ENCODE measurements at regions not wholly inside any gene's neighbourhood (a gene's known extent, or its start where the extent isn't known, plus 50 kb on each side); places are given as distances from the start of the nearest gene placed in this dataset.

DNA sequence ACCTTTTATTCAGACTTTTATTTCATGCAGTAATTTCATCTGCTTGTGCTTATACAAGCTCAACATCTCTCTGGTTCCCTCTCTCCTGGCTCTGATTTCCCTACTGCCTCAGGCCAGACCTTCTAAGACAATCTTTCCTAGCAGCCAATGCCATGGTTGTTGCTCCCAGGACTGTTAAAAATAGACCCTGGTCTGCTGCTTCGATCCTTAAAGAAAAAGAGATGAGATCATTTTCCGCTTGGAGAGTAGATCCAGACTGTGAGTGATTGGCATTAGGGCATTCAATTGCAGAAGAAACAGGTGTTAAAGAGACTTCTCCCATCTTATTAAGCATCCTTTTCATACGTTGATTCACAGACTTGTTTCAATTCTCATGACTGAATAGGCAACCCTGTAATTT is 68.4 kb upstream of the ITGB1 start:
- no peaks in the 10 kb centered on the region; the same call in none of the 2 replicates for H3K4me1 ChIP-seq (ENCODE audit: insufficient read depth, low read length)
- no peak overlapping the region for H3K4me2 ChIP-seq (ENCODE audit: insufficient read depth, insufficient read length, low read length)
- no peaks in the 10 kb centered on the region for H3K23me2 ChIP-seq (ENCODE audit: insufficient read length, low read depth, low read length, poor library complexity, severe bottlenecking)
- no peaks in the 10 kb centered on the region for H4K20me1 ChIP-seq (ENCODE audit: control insufficient read depth, insufficient read depth, insufficient read length)
- no peak overlapping the region for H2BK20ac ChIP-seq (ENCODE audit: low read depth, low read length, poor library complexity, severe bottlenecking)
- no peak overlapping the region for H2BK5ac ChIP-seq (ENCODE audit: insufficient read length, low read length)
- H4K91ac ChIP-seq (ENCODE audit: insufficient read length, low read depth, low read length): no peak overlapping the region
- Mint-ChIP-seq H3K27me3 (ENCODE audit: low read depth) (no peaks in the 10 kb centered on the region; the same call in 1 of the 2 replicates), H3K4me1 (peaks cover 31 to 33% of the 10 kb centered on the region in 2 experiments), H3K27ac (peak overlapping the region in 1 of 3 experiments; percentile 10; a peak in 1 of 7 replicates), H3K9me3 (no peaks in the 10 kb centered on the region), H3K4me3 (no peak overlapping the region), H3K36me3 (ENCODE audit: insufficient read depth in 1 of 3, low read depth in 3 of 3) (no peaks in the 10 kb centered on the region; a peak in 1 of 7 replicates)
- TF ChIP-seq, protein P1, sequence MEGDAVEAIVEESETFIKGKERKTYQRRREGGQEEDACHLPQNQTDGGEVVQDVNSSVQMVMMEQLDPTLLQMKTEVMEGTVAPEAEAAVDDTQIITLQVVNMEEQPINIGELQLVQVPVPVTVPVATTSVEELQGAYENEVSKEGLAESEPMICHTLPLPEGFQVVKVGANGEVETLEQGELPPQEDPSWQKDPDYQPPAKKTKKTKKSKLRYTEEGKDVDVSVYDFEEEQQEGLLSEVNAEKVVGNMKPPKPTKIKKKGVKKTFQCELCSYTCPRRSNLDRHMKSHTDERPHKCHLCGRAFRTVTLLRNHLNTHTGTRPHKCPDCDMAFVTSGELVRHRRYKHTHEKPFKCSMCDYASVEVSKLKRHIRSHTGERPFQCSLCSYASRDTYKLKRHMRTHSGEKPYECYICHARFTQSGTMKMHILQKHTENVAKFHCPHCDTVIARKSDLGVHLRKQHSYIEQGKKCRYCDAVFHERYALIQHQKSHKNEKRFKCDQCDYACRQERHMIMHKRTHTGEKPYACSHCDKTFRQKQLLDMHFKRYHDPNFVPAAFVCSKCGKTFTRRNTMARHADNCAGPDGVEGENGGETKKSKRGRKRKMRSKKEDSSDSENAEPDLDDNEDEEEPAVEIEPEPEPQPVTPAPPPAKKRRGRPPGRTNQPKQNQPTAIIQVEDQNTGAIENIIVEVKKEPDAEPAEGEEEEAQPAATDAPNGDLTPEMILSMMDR (conservative IDR thresholded peaks at IDR 0.05): no peak
- H3K56ac ChIP-seq (ENCODE audit: insufficient read length, low read depth, low read length): no peak overlapping the region
- H3K27ac ChIP-seq (ENCODE audit: insufficient read length, low read depth, low read length): no peak overlapping the region
- WGBS (ENCODE audit: extremely low coverage, insufficient read length, low lambda C conversion rate): no CpG with 5 or more reads among the region's 3 CpGs
- H3K9me3 ChIP-seq (ENCODE audit: control insufficient read depth, low read depth, low read length): no peaks in the 10 kb centered on the region
- no peaks in the 10 kb centered on the region for H3K27me3 ChIP-seq (ENCODE audit: insufficient read depth, low read length)
- no peak overlapping the region for H3K14ac ChIP-seq (ENCODE audit: insufficient read depth, low read length)
- H2BK12ac ChIP-seq (ENCODE audit: insufficient read length, low read depth, low read length): no peak overlapping the region
- H3K9ac ChIP-seq (ENCODE audit: extremely low read depth, insufficient read length, low read length): no peak overlapping the region
- H4K5ac ChIP-seq (ENCODE audit: insufficient read length, low read depth, low read length): no peak overlapping the region
- H3K4ac ChIP-seq (ENCODE audit: low read depth, low read length): no peak overlapping the region
- H3K23ac ChIP-seq (ENCODE audit: insufficient read length, low read depth, low read length): no peak overlapping the region
- H3K18ac ChIP-seq (ENCODE audit: insufficient read length, low read depth, low read length): no peak overlapping the region
- no peak overlapping the region for H3T11ph ChIP-seq (ENCODE audit: low read length)
- no peak overlapping the region for H4K8ac ChIP-seq (replicated peaks; ENCODE audit: insufficient read length, low read depth, low read length)
- H2AK5ac ChIP-seq (ENCODE audit: insufficient read length, low read length): no peak overlapping the region
- no peak overlapping the region for H2AFZ ChIP-seq (ENCODE audit: low read length)
- no peak overlapping the region for H2BK120ac ChIP-seq (ENCODE audit: low read depth, low read length, poor library complexity, severe bottlenecking)
- no peak overlapping the region for H2BK15ac ChIP-seq (ENCODE audit: low read depth, low read length)
- DNase-seq: no peak
- no peaks in the 10 kb centered on the region for H3K79me1 ChIP-seq (ENCODE audit: insufficient read depth, low read depth, low read length, poor library complexity, severe bottlenecking)
- H3K79me2 ChIP-seq (ENCODE audit: insufficient read depth, low read length): no peaks in the 10 kb centered on the region

Data from H9 (cell line).